PC-9 (cell line): ENCODE measurements at regions not wholly inside any gene's neighbourhood (a gene's known extent, or its start where the extent isn't known, plus 50 kb on each side); places are given as distances from the start of the nearest gene placed in this dataset.

Experiments used
- CTCF ChIP-seq: fragments of 200-600 bp; sonication (generic); conservative IDR thresholded peaks from 2 replicates; pipeline ENCODE4 v1.6.1; 2017; ENCODE audit warnings: mixed run types, antibody characterized with exemption, mild to moderate bottlenecking, moderate library complexity
- EZH2 ChIP-seq: fragments of 200-600 bp; sonication (generic); IDR thresholded peaks from 2 replicates; pipeline ENCODE4 v1.8.0; 2017; ENCODE audit warnings: antibody characterized with exemption, low read depth

GRCh38 chr5:16271851-16272250, 92.3 kb upstream of the MARCHF11 start:
- TF ChIP-seq CTCF (no peak), EZH2 (no peak)
